ENCODE measurements at regions not wholly inside any gene's neighbourhood (a gene's known extent, or its start where the extent isn't known, plus 50 kb on each side); places are given as distances from the start of the nearest gene placed in this dataset.

DNA sequence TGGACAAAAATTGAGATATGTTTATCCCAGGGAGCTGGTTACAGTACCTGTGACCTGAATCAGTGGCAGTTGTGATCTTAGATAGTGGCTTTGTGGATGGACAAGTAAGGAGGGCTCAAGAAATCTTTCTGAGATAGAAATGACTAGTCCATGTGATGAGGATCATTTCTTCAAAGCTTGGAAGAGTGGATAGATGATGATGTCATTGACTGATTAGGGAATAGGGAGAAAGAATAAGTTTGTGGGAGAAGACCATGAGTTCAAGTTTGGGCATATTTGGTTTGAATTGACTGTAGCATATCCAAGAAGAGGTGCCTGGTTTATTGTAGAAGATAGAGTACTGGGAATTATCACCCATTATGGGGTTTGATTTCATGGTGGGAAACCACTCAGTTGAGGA lies 336.7 kb upstream of the PRICKLE1 start:
- TF ChIP-seq, protein P1, sequence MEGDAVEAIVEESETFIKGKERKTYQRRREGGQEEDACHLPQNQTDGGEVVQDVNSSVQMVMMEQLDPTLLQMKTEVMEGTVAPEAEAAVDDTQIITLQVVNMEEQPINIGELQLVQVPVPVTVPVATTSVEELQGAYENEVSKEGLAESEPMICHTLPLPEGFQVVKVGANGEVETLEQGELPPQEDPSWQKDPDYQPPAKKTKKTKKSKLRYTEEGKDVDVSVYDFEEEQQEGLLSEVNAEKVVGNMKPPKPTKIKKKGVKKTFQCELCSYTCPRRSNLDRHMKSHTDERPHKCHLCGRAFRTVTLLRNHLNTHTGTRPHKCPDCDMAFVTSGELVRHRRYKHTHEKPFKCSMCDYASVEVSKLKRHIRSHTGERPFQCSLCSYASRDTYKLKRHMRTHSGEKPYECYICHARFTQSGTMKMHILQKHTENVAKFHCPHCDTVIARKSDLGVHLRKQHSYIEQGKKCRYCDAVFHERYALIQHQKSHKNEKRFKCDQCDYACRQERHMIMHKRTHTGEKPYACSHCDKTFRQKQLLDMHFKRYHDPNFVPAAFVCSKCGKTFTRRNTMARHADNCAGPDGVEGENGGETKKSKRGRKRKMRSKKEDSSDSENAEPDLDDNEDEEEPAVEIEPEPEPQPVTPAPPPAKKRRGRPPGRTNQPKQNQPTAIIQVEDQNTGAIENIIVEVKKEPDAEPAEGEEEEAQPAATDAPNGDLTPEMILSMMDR (IDR thresholded peaks at IDR 0.05): no peak
- no peak for TF ChIP-seq POLR2AphosphoS5 (IDR thresholded peaks at IDR 0.05; ENCODE audit: insufficient read depth in 1 of 2, low read depth in 1 of 2)

Data from vagina (tissue), 2 donors.